ENCODE measurements at regions not wholly inside any gene's neighbourhood (a gene's known extent, or its start where the extent isn't known, plus 50 kb on each side); places are given as distances from the start of the nearest gene placed in this dataset.

GRCh38 chr1:80251171-80251570, 1244.6 kb upstream of the ADGRL4 start:
- no peak for TF ChIP-seq CTCF (IDR thresholded peaks at IDR 0.05 in 4 of 5, conservative IDR thresholded peaks at IDR 0.05 in 1 of 5)
- TF ChIP-seq POLR2A (IDR thresholded peaks at IDR 0.05) = no peak
